COR-L47 (cell line): ENCODE measurements at regions not wholly inside any gene's neighbourhood (a gene's known extent, or its start where the extent isn't known, plus 50 kb on each side); places are given as distances from the start of the nearest gene placed in this dataset.
"Not testable (repeated sequence)": the region's sequence is repeated elsewhere in the genome, so short reads cannot be mapped to it uniquely, and the experiment has no call there.

Experiments
- DNase-seq: peaks from one replicate; lab custom pipeline; 2025; lab: John Stamatoyannopoulos, UW

GRCh38 chr17:70374496-70374895 is 205.2 kb downstream of the KCNJ2 start:
- no peak for DNase-seq

- no peak for DNase-seq
Observed at GRCh38 chr17:70375406-70375805, 206.1 kb downstream of the KCNJ2 start.

- no peak for DNase-seq
Observed at GRCh38 chr17:70375813-70376770, 206.8 kb downstream of the KCNJ2 start.

- DNase-seq: no peak
Observed at GRCh38 chr17:70377654-70378053, 208.3 kb downstream of the KCNJ2 start.

- DNase-seq: no peak
Observed at GRCh38 chr17:70378076-70378475, 208.7 kb downstream of the KCNJ2 start.

GRCh38 chr17:70379945-70380344 is 210.6 kb downstream of the KCNJ2 start:
- no peak for DNase-seq

GRCh38 chr17:70381916-70382315 is 212.6 kb downstream of the KCNJ2 start:
- not testable (repeated sequence) for DNase-seq

- no peak for DNase-seq
Observed at GRCh38 chr17:70388326-70388725, 219.0 kb downstream of the KCNJ2 start.

- DNase-seq: not testable (repeated sequence)
Observed at GRCh38 chr17:70389232-70389757, 220.0 kb downstream of the KCNJ2 start.

GRCh38 chr17:70390049-70390448 is 220.7 kb downstream of the KCNJ2 start:
- no peak for DNase-seq

GRCh38 chr17:70394473-70395232 is 225.3 kb downstream of the KCNJ2 start:
- no peak for DNase-seq

- DNase-seq: no peak
Observed at GRCh38 chr17:70405492-70406220, 236.3 kb downstream of the KCNJ2 start.

GRCh38 chr17:70407506-70407905 is 238.2 kb downstream of the KCNJ2 start:
- no peak for DNase-seq

- DNase-seq: no peak
Observed at GRCh38 chr17:70408768-70409167, 239.4 kb downstream of the KCNJ2 start.

- no peak for DNase-seq
Observed at GRCh38 chr17:70414300-70414699, 245.0 kb downstream of the KCNJ2 start.

GRCh38 chr17:70420861-70421445 is 251.6 kb downstream of the KCNJ2 start:
- no peak for DNase-seq

- no peak for DNase-seq
Observed at GRCh38 chr17:70422862-70423261, 253.5 kb downstream of the KCNJ2 start.

- no peak for DNase-seq
Observed at GRCh38 chr17:70423562-70423961, 254.2 kb downstream of the KCNJ2 start.

- no peak for DNase-seq
Observed at GRCh38 chr17:70426752-70427151, 257.4 kb downstream of the KCNJ2 start.

- no peak for DNase-seq
Observed at GRCh38 chr17:70434536-70435490, 265.5 kb downstream of the KCNJ2 start.
